GM18867 (cell line): ENCODE measurements at regions not wholly inside any gene's neighbourhood (a gene's known extent, or its start where the extent isn't known, plus 50 kb on each side); places are given as distances from the start of the nearest gene placed in this dataset.

Experiments used
- ATAC-seq: cut with Tn5 transposase; IDR thresholded peaks from one replicate; pipeline ENCODE4 v1.9.1; 2021; ENCODE audit warnings: mild to moderate bottlenecking, moderate library complexity; ENCODE audit not compliant: unreplicated experiment

GRCh38 chr20:18876394-18876793, 62.8 kb downstream of the SCP2D1 start:
- peak; percentile 61 for ATAC-seq

GRCh38 chr20:18879262-18879661, 65.7 kb downstream of the SCP2D1 start:
- no peak for ATAC-seq

DNA sequence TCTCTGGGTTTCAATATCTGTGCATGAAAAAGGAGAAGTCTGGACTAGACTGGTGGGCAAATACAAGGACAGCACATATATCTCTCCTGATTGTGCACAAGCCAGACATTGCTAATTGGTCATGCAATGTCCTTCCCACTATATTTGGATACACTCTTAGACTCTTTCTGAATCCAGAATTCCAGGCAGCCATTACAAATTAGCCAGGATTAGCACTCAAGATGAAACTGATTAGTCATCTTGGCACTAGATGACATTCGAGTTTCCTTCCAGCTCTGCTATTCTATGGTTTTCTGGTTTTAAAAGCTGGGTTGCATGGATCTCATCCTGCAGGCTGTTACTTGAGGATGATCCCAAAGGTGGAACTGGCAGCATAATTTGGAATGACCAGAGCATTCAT, 73.2 kb downstream of the SCP2D1 start:
- no peak for ATAC-seq

GRCh38 chr20:18901980-18902737, 88.6 kb downstream of the SCP2D1 start:
- no peak for ATAC-seq

GRCh38 chr20:18904192-18904591, 90.6 kb downstream of the SCP2D1 start:
- ATAC-seq: no peak

- no peak for ATAC-seq
Observed at GRCh38 chr20:18904624-18905023, 91.0 kb downstream of the SCP2D1 start.

- no peak for ATAC-seq
Observed at GRCh38 chr20:18906046-18906445, 92.5 kb downstream of the SCP2D1 start.

DNA sequence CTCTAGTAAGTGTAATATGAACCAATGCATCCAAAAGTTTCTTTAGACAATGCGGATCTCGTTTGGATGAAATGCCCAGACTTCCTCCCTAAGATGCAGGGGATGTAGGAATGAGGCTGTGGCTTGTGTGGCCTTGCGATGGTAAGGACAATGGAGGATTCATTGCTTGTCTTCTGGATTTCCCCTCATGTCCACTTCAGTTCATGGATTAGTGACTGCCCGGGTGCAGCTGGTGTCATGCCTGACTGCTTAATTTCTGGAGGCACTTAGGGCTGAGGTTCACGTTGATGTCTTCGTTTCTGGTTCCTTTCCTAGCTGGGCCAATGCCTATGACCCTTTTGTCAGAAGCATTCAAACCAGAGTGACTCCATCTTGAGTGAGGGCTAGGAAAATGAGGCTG, 93.8 kb downstream of the SCP2D1 start:
- no peak for ATAC-seq

GRCh38 chr20:18908109-18908508, 94.5 kb downstream of the SCP2D1 start:
- no peak for ATAC-seq

GRCh38 chr20:18909254-18909653, 95.7 kb downstream of the SCP2D1 start:
- ATAC-seq: no peak

DNA sequence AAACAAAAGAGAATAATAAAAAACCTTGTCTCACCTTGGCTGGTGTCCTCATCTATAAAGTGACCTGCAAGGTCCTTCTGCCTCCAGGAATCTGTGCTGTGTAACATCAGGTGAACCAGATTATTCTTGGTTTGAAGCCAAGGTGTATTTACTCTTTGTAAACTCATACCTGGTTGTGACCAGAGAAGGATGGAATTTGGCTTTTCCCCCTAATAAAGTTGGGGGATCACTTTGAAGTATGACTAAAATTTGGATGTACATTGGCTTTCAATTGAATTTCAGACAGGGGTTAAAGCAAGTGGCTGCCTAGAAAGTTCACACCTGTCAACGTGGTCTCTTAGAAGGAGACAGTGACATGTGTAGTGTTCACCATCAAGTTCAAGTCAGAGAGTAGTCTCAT, 100.1 kb downstream of the SCP2D1 start:
- ATAC-seq: no peak

DNA sequence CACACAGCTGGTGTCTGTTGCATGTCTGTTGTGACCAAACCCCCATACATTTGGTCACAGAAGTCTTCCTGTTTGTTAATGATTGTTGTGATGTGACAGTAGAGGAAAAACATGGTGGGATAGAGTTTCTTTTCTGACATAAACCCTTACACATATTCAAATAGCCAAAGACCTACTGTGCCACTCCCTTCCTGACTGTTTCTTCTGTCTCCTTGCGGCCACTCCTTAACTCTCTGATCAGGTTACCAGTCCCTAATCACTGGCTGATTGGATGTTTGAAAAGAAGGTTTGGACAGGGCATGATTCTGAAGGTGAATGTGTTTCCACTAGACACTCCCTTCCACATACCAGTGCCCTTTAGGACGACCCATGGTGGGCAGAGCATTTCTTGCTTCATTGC, 101.2 kb downstream of the SCP2D1 start:
- ATAC-seq: no peak

- no peak for ATAC-seq
Observed at GRCh38 chr20:18916886-18917750, 103.5 kb downstream of the SCP2D1 start.

- no peak for ATAC-seq
Observed at GRCh38 chr20:18919996-18920395, 106.4 kb downstream of the SCP2D1 start.

GRCh38 chr20:18921291-18921690, 107.7 kb downstream of the SCP2D1 start:
- no peak for ATAC-seq

DNA sequence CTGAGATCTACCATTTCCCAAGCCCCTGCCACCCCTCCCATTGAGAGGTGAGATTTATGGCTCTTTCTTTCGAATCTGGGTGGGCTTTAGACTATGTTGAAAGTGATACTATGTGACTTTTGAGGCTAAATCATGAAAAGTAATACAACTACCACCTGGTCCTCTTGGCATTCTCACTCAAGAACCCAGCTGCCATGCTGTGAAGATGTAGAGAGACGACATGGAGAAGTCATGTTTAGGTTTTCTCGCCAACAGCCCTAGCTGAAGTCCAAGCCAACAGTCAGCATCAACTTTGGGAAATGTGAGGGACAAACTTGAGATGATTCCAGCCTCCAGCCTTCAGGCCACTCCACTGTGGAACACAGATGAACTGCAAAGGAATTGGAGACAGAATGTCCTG, 108.7 kb downstream of the SCP2D1 start:
- ATAC-seq: no peak

DNA sequence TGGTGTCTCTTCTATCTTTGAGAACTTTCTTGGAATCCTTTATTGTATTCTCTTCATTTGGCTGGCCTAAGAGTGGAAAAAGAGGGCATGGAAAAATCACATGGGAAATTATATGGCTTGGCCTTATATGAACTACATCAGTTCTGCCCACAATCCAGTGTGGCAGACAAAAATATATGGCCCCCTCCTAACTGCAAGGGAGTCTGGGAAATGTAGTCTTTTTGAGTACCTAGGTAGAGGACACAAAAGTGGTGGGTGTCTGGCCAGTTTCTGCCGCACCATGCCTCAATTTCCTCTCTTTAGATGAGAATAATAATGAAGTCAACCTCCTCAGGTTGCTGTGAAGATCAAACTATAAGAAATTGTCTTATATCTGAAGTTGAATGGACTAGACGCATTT, 109.3 kb downstream of the SCP2D1 start:
- ATAC-seq: no peak

DNA sequence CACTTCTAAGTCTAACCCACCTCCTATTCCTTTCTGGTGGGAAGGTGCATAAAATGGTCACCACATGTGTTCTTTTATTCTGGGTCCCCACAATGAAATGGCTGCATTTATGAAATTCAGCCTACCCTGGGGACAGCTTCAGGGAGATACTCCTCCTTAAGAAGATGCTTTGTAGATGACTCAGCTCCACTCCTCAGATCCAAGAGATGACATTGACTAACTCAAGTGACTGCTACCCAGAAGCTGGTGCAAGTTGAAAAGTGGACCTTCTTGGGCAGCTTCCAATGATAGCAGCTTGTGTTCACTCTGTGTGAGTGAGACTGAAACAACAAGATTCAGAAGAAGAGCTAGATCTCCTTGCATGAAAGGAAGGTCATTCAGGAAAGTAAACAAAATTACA, 113.4 kb downstream of the SCP2D1 start:
- no peak for ATAC-seq

- no peak for ATAC-seq
Observed at GRCh38 chr20:18928626-18929025, 115.0 kb downstream of the SCP2D1 start.

DNA sequence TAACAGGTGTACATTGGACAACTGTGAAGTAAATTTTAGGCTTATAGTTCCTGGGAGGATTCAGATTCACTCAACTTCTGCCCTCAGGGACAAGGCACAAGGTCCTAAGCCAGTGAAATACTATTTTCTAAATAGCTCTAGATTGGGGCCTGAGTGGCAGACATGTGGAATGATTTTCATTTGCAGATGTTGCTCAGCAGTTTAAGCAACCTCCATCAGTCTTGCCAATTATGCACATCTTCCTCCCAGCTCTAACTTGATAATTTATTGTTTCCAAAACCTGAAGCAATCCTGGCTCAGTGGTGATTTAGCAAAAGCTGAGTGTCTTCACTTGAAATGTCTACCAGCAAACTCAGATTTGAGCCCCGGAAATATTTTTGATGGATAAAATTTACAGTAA, 116.2 kb downstream of the SCP2D1 start:
- ATAC-seq: no peak

DNA sequence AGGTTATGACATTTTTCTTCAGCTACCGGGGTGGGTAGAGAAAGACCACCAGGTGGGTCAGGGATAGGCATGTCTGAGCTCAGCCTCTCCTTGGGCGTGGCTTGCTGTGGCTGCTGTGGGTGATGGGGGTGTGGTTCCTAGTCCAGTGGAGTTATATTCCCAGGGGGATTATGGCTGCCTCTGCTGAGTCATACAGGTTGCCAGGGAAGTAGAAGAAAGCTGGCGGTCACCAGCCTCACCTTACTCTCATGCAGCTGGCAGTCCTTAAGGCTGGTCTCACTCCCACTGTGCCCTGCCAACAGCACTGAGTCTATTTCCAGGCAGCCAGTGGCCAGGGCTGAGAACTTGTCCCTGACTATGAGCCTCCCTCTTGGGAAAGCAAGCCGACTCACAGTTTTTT, 130.0 kb downstream of the SCP2D1 start:
- no peak for ATAC-seq

DNA sequence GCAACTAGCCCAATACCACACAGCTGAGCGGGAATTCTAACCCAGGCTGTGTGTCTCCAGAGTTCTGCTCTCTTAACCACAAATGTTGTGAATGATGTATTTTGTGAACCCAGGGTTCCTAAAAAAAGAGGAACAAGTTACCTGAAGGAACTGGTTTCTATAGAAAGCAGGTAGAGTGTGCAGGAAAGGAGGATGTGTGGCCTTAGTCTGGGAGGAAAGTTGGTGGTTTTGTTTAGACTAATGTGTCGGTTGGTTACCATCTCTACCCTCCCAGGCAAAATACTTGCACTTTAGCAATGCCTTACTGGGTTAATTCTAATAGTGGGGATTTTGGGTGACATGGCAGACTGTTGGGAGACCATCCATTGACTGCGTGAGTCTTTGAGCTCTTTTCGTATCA, 143.3 kb downstream of the SCP2D1 start:
- ATAC-seq: no peak
